GM12872 (cell line): ENCODE measurements at regions not wholly inside any gene's neighbourhood (a gene's known extent, or its start where the extent isn't known, plus 50 kb on each side); places are given as distances from the start of the nearest gene placed in this dataset.

ENCODE experiments used
- TF ChIP-seq, protein P1 (sequence below): IDR thresholded peaks from 3 replicates; pipeline ENCODE4 v1.5.1; 2011; ENCODE audit warnings: low read depth, mild to moderate bottlenecking, low read length, moderate library complexity; ENCODE audit not compliant: insufficient read depth

DNA sequence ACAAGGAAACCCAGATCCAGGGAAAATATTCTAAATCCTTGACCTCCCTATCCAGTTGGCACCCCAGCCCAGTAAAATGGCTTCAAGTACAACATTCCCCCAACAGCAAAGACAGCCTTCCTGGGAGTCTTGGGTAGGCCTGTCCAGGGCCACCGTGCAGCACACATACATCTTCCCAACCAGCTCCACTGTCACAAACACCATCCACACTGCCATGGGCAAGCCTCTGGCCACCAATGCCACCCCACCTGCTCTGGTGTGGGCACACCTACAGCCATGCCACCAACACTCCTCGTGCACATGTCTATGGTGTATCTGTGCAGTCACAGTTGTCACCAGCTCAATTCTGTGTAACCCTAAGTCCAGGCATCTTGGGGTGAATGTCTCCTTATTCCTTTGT is 193.2 kb downstream of the DAD1 start:
- TF ChIP-seq, protein P1, sequence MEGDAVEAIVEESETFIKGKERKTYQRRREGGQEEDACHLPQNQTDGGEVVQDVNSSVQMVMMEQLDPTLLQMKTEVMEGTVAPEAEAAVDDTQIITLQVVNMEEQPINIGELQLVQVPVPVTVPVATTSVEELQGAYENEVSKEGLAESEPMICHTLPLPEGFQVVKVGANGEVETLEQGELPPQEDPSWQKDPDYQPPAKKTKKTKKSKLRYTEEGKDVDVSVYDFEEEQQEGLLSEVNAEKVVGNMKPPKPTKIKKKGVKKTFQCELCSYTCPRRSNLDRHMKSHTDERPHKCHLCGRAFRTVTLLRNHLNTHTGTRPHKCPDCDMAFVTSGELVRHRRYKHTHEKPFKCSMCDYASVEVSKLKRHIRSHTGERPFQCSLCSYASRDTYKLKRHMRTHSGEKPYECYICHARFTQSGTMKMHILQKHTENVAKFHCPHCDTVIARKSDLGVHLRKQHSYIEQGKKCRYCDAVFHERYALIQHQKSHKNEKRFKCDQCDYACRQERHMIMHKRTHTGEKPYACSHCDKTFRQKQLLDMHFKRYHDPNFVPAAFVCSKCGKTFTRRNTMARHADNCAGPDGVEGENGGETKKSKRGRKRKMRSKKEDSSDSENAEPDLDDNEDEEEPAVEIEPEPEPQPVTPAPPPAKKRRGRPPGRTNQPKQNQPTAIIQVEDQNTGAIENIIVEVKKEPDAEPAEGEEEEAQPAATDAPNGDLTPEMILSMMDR = no peak

DNA sequence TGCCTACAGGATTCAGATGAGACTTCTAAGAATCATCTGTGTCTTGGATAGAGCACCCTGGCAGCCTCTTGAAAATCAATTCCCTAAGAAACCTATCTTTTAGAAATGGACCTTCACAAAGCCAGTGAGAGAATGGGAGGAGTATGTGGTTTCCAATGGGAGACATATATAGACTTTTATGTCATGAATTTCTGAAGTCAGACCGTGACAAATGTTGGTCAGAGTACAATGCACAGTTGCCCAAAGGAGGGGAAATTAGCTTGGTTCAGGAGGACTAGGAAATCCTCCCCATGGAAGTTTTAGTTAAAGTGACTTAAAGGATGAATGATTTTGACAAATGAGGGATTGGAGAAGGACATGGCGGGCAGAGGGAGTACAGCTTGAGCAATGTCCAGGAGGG is 194.4 kb downstream of the DAD1 start:
- TF ChIP-seq, protein P1 = no peak

DNA sequence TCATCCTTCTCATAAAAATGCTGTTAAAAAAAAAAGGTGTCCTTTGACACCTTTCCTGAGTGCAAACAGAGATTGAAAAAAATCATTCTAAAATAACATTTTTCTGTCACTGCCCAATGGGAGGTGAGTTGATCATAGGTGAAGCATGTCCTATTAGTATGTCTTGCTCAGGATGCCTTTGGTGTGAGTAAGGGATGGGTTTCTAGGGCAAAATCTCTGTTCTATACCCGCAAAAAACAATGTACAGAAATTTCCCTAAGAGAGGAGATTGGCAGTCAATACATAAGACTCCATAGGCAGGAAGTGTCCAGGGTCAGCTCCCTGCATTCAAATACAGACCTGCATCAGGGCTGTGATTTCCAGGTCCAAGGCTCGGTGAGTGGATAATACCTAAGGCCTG is 195.2 kb downstream of the DAD1 start:
- TF ChIP-seq, protein P1 = no peak

DNA sequence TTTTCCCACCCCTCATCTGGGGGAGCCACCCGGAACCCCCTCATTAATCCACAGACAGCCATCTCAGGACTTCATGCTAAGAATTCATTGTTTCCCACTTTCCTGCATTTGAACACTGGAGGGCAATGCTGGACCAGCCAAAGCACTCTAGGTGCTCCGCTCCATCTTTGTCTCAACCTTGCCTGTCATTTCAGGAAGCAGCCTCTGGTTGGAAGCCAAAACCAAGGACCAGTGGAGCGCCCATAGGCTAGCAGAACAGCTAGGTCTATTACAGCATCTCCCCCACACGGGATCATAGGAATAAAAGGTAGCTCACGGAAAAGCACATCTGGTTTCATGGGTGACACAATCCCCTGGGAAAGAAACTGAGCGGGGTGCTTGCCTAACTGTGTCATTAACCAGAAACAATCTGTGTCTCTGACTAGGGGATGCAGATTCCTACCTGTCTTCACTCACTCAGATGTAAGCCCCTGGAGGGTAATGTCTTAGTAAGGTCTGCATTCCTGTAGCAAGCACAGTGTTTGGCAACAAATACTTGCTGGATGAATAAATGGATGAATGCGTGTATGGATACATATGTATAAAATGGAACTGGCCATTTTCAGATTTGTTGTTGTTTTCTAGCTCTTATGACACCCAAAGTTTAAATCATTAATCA is 197.0 kb downstream of the DAD1 start:
- TF ChIP-seq, protein P1 = peak; percentile 70

DNA sequence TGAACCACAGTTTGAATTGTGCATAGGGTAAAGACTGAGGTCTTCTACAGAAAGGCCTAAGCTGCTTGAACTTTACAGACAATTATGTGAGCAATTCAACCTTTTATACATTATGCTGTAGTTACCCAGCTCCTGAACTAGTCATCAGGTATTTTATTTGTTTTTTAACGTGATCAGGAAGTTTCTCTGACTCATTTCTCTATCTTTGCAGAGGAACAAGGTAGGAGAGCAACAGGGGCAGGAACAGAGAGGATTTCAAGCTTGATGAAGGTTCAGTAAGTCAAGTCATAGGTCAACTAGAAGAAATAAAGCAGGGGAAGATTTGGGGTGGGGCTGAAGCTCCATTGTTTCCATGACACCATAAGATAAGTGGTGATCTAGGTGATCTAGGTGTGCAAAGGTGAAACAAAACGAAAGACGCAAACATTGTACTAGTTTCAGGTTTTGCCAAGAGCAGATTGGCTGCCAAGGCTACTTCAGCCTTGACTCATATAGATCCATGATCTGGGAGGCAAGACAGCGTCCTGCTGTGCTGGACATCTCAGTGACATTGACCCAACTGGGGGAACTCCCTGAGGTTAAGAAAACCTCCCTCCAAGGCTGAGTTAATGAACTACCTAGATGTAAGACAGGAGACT is 198.1 kb downstream of the DAD1 start:
- TF ChIP-seq, protein P1 = no peak

DNA sequence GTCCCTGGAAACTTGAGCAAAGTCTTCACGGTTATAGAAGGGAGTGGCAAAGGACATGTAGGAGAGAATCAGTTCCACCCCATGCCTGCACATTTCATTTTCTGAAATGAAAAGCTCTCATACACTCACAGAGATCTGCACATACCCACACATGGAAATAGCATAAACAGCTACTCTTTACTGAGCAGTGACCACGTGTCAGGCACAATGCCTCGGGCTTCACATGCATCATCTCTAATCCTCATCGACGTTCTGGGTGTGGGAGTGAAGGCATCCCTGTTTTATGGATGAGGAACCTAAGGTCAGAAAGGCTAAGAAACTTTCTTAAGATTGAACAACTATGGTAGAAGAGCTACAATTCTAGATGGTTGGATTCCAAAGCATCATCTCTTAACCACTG is 198.8 kb downstream of the DAD1 start:
- TF ChIP-seq, protein P1 = no peak

DNA sequence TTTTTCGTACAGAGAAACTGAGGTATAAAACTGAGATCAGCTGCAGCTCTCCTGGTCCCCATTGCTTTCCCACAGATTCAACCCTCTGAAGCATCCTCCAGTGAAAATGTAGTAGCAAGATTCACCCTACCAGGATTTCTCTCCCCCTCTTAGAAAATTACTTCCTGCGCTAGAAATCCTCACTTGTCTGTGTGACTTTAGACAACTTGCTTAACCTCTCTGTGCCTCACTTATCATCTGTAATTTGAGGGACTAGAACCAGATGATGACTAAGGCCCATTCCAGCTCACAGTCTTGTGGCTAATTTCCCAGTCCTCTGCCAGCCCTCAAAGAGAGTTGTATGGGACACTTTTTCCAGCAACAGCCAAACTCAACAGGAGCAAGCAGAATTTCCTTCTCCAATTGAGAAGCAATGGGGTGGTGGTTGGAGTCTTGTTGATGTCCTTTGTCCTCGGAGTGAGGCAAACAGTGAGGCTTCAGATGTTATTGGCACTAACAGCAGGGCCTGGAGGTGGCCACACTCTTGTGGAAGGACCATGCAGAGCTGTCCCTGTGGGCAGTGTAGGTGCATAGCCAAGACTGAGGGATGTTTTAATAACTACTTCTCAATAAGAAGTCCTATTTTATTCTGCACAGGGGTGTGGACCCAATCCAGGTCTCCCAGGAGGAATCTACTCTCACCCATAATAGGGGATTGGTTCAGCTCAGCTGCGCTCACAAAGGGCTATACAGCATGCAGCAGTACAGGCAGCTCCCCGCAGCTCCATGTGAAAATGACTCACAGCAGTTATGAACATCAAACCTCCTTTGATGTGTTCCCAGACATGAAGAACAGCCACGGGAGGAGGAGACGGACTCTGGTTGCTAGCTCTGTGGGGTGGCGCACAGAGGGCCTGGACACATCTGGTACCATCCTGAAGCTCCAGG is 200.1 kb downstream of the DAD1 start:
- TF ChIP-seq, protein P1 = no peak
